HCT116 (cell line): ENCODE measurements at regions not wholly inside any gene's neighbourhood (a gene's known extent, or its start where the extent isn't known, plus 50 kb on each side); places are given as distances from the start of the nearest gene placed in this dataset.

ENCODE experiments used
- ATAC-seq: fragments of 200-7000 bp; cut with Tn5 transposase; 2 replicates; pipeline ENCODE4 v1.9.1; 2020; ENCODE audit warnings: mild to moderate bottlenecking, moderate library complexity
- BruUV-seq: library from RNA; stranded (reverse); fragments of 400-500 nt; replicated peaks from 2 replicates; lab custom pipeline; 2021; lab: Mats Ljungman, UMichigan
- CTCF ChIA-PET: fragments of 300-600 bp; sonication (Branson Sonifier 250); formaldehyde crosslinking; loops from one replicate; lab custom pipeline; 2021; ENCODE audit warnings: antibody characterized with exemption; lab: Charles Lee
- POLR2A ChIA-PET: fragments of 300-600, 350-600 bp; sonication (Branson Sonifier 250); formaldehyde crosslinking; loops from one replicate; lab custom pipeline; 2021; ENCODE audit warnings: antibody characterized with exemption; lab: Charles Lee
- RAD21 ChIA-PET, 2 experiments: fragments of 300-600 bp; sonication (Branson Sonifier 250); formaldehyde crosslinking; loops; one replicate each; lab custom pipeline; 2023; ENCODE audit warnings: low total read pairs in 2 of 2; ENCODE audit not compliant: uncharacterized antibody in 2 of 2, unreplicated experiment in 2 of 2, low non-redundant PET in 1 of 2; lab: Charles Lee
- DNase-seq: peaks from one replicate; pipeline ENCODE4 v3.0.0-alpha.2; 2010; ENCODE audit warnings: low read depth, low spot score
- H2AFZ ChIP-seq: fragments of 200-600 bp; shearing (Covaris generic), sonication (generic); 2 replicates; pipeline ENCODE4 v1.6.1; 2017; ENCODE audit warnings: low read depth, mixed run types, mixed read lengths, antibody characterized with exemption, low read length; ENCODE audit not compliant: poor library complexity, severe bottlenecking
- H3K27ac ChIP-seq: 2 replicates; pipeline ENCODE4 v1.5.1; 2012; ENCODE audit warnings: low read depth, low read length
- H3K27me3 ChIP-seq: fragments of 200-600 bp; sonication (generic); 2 replicates; pipeline ENCODE4 v1.6.1; 2016; ENCODE audit warnings: mixed run types, low read length, mixed read lengths; ENCODE audit not compliant: insufficient read depth
- H3K36me3 ChIP-seq, 2 experiments: fragments of 200-500 bp in 1 of 2; fragments of 200-600 bp in 1 of 2; sonication (Bioruptor generic) in 1 of 2; sonication (generic) in 1 of 2; 2 replicates each; pipeline versions ENCODE4 v1.5.1 to v1.6.1; 2014 to 2016; ENCODE audit warnings: low read length in 2 of 2, inconsistent platforms in 1 of 2, mixed read lengths in 1 of 2, mixed run types in 1 of 2; ENCODE audit not compliant: insufficient read depth in 2 of 2, control insufficient read depth in 1 of 2
- H3K4me1 ChIP-seq, 2 experiments: fragments of 200-600 bp in 1 of 2; sonication (generic) in 1 of 2; 2 replicates each; pipeline versions ENCODE4 v1.5.1 to v1.6.1; 2012 to 2017; ENCODE audit warnings: low read length in 2 of 2, inconsistent platforms in 1 of 2, mild to moderate bottlenecking in 1 of 2, mixed read lengths in 1 of 2, mixed run types in 1 of 2, moderate library complexity in 1 of 2; ENCODE audit not compliant: insufficient read depth in 2 of 2, control insufficient read depth in 1 of 2
- H3K4me2 ChIP-seq: fragments of 200-600 bp; sonication (generic); 2 replicates; pipeline ENCODE4 v1.6.1; 2017; ENCODE audit warnings: mixed run types, low read length, mixed read lengths
- H3K4me3 ChIP-seq, 2 experiments: fragments of 200-600 bp in 1 of 2; sonication (generic) in 1 of 2; replicated peaks in 1 of 2; 2 replicates each; pipeline ENCODE4 v1.5.1; 2011 to 2016; ENCODE audit warnings: low read length in 2 of 2, control low read depth in 1 of 2, low read depth in 1 of 2, mild to moderate bottlenecking in 1 of 2, mixed read lengths in 1 of 2, mixed run types in 1 of 2
- H3K79me2 ChIP-seq: fragments of 200-600 bp; sonication (generic); 2 replicates; pipeline ENCODE4 v1.6.1; 2017; ENCODE audit warnings: mild to moderate bottlenecking, mixed run types, low read length, moderate library complexity, mixed read lengths; ENCODE audit not compliant: insufficient read depth
- H3K9ac ChIP-seq: fragments of 200-600 bp; sonication (generic); 2 replicates; pipeline ENCODE4 v1.6.1; 2016; ENCODE audit warnings: low read length, mixed read lengths
- H3K9me2 ChIP-seq: fragments of 200-600 bp; sonication (generic), shearing (Covaris generic); 2 replicates; pipeline ENCODE4 v1.6.1; 2017; ENCODE audit warnings: mixed run types, mild to moderate bottlenecking, moderate library complexity; ENCODE audit not compliant: insufficient read depth
- H3K9me3 ChIP-seq, 2 experiments: fragments of 200-500 bp in 1 of 2; fragments of 200-600 bp in 1 of 2; sonication (Bioruptor generic) in 1 of 2; sonication (generic) in 1 of 2; 2 replicates each; pipeline ENCODE4 v1.6.1; 2014 to 2017; ENCODE audit warnings: low read length in 2 of 2, mixed read lengths in 2 of 2, inconsistent platforms in 1 of 2, low read depth in 1 of 2, mild to moderate bottlenecking in 1 of 2, mixed run types in 1 of 2, moderate library complexity in 1 of 2; ENCODE audit not compliant: control insufficient read depth in 1 of 2, insufficient read depth in 1 of 2
- H4K20me1 ChIP-seq: fragments of 200-600 bp; sonication (generic), shearing (Covaris generic); 2 replicates; pipeline ENCODE4 v1.6.1; 2017; ENCODE audit warnings: mixed run types, mild to moderate bottlenecking, moderate library complexity; ENCODE audit not compliant: insufficient read depth
- ATF3 ChIP-seq: IDR thresholded peaks from 2 replicates; pipeline ENCODE4 v1.6.1; 2012
- CBX3 ChIP-seq: IDR thresholded peaks from 2 replicates; pipeline ENCODE4 v1.6.1; 2012; ENCODE audit warnings: low read depth
- CEBPB ChIP-seq: IDR thresholded peaks from 2 replicates; pipeline ENCODE4 v1.6.1; 2012; ENCODE audit warnings: low read depth
- CTCF ChIP-seq, 3 experiments: fragments of 200-600 bp in 1 of 3; sonication (generic) in 1 of 3; IDR thresholded peaks in 2 of 3; conservative IDR thresholded peaks in 1 of 3; 2 replicates each; pipeline ENCODE4 v1.5.1; 2012 to 2017; ENCODE audit warnings: low read depth in 2 of 3, low read length in 2 of 3, antibody characterized with exemption in 1 of 3, borderline replicate concordance in 1 of 3, control low read depth in 1 of 3, mild to moderate bottlenecking in 1 of 3, mixed read lengths in 1 of 3, mixed run types in 1 of 3, moderate library complexity in 1 of 3; ENCODE audit not compliant: insufficient read depth in 1 of 3
- EGR1 ChIP-seq: IDR thresholded peaks from 2 replicates; pipeline ENCODE4 v1.6.1; 2012; ENCODE audit warnings: low read depth
- ELF1 ChIP-seq: IDR thresholded peaks from 2 replicates; pipeline ENCODE4 v1.6.1; 2012; ENCODE audit warnings: low read depth, borderline replicate concordance
- EZH2 ChIP-seq: fragments of 200-600 bp; sonication (generic); IDR thresholded peaks from 2 replicates; pipeline ENCODE4 v1.6.1; 2017; ENCODE audit warnings: antibody characterized with exemption, mixed run types
- EZH2phosphoT487 ChIP-seq: fragments of 200-600 bp; IDR thresholded peaks from 2 replicates; pipeline ENCODE4 v1.6.1; 2018; ENCODE audit warnings: antibody characterized with exemption, borderline replicate concordance
- FOSL1 ChIP-seq: IDR thresholded peaks from 2 replicates; pipeline ENCODE4 v1.6.1; 2012; ENCODE audit warnings: low read depth
- JUND ChIP-seq: IDR thresholded peaks from 2 replicates; pipeline ENCODE4 v1.6.1; 2012
- POLR2AphosphoS5 ChIP-seq: IDR thresholded peaks from 2 replicates; pipeline ENCODE4 v1.6.1; 2011; ENCODE audit warnings: mild to moderate bottlenecking, low read depth, low read length, moderate library complexity
- REST ChIP-seq: IDR thresholded peaks from 2 replicates; pipeline ENCODE4 v1.6.1; 2012; ENCODE audit warnings: low read depth
- SIN3A ChIP-seq: IDR thresholded peaks from 2 replicates; pipeline ENCODE4 v1.6.1; 2012; ENCODE audit warnings: low read depth
- SP1 ChIP-seq: IDR thresholded peaks from 2 replicates; pipeline ENCODE4 v1.6.1; 2012; ENCODE audit warnings: low read depth
- SRF ChIP-seq: IDR thresholded peaks from 2 replicates; pipeline ENCODE4 v1.6.1; 2012; ENCODE audit warnings: low read depth
- TCF7L2 ChIP-seq: IDR thresholded peaks from 2 replicates; pipeline ENCODE4 v1.7.0; 2011; ENCODE audit warnings: borderline replicate concordance, inconsistent platforms; ENCODE audit not compliant: insufficient read depth, insufficient read length; ENCODE audit errors: extremely low read depth
- YY1 ChIP-seq: IDR thresholded peaks from 2 replicates; pipeline ENCODE4 v1.6.1; 2011; ENCODE audit warnings: low read length, low read depth, moderate library complexity, mild to moderate bottlenecking; ENCODE audit not compliant: insufficient replicate concordance; ENCODE audit errors: extremely low read depth
- ZBTB33 ChIP-seq: IDR thresholded peaks from 2 replicates; pipeline ENCODE4 v1.6.1; 2011; ENCODE audit warnings: mild to moderate bottlenecking, low read length, moderate library complexity; ENCODE audit not compliant: insufficient replicate concordance; ENCODE audit errors: extremely low read depth
- ZFX ChIP-seq: fragments of 450-650 bp; IDR thresholded peaks from 2 replicates; pipeline ENCODE4 v1.6.1; 2017
- intact Hi-C: fragments of 100-400 bp; cut with micrococcal nuclease; formaldehyde crosslinking; loops from 2 replicates; pipeline ENCODE4 v1.10.0; 2022

- Histone ChIP-seq H3K27me3 (no peaks in the 10 kb centered on the region), H2AFZ (no peak overlapping the region), H3K79me2 (no peaks in the 10 kb centered on the region), H3K4me2 (no peak overlapping the region), H3K9me3 (no peaks in the 10 kb centered on the region; a peak in 1 of 4 replicates), H3K9ac (no peak overlapping the region), H3K4me3 (no peak overlapping the region), H3K36me3 (no peaks in the 10 kb centered on the region), H3K9me2 (no peaks in the 10 kb centered on the region), H3K27ac (no peak overlapping the region), H4K20me1 (no peaks in the 10 kb centered on the region), H3K4me1 (no peaks in the 10 kb centered on the region)
- ChIA-PET POLR2A (no interaction called here), CTCF (no interaction called here), RAD21 (no interaction called here)
- intact Hi-C loops: no loop called here
- no peak for DNase-seq
- TF ChIP-seq SRF (no peak), FOSL1 (no peak), EZH2phosphoT487 (no peak), YY1 (no peak), SP1 (no peak), ATF3 (no peak), POLR2AphosphoS5 (no peak), ZFX (no peak), CBX3 (no peak), EGR1 (no peak), EZH2 (no peak), TCF7L2 (no peak), CEBPB (no peak), JUND (no peak), ZBTB33 (no peak), REST (no peak), CTCF (IDR thresholded peaks at IDR 0.05 in 2 of 3, conservative IDR thresholded peaks at IDR 0.05 in 1 of 3; ENCODE audit: borderline replicate concordance in 1 of 3, insufficient read depth in 1 of 3, low read depth in 2 of 3, low read length in 2 of 3) (no peak), ELF1 (no peak), SIN3A (no peak)
- BruUV-seq: no TSS peak
- no peak for ATAC-seq
Observed at GRCh38 chr13:83274679-83275078, 607.6 kb downstream of the SLITRK1 start.
